ENCODE measurements at regions not wholly inside any gene's neighbourhood (a gene's known extent, or its start where the extent isn't known, plus 50 kb on each side); places are given as distances from the start of the nearest gene placed in this dataset.

GRCh38 chr3:109596991-109597390 is 259.6 kb upstream of the DPPA4 start:
- TF ChIP-seq, protein P1, sequence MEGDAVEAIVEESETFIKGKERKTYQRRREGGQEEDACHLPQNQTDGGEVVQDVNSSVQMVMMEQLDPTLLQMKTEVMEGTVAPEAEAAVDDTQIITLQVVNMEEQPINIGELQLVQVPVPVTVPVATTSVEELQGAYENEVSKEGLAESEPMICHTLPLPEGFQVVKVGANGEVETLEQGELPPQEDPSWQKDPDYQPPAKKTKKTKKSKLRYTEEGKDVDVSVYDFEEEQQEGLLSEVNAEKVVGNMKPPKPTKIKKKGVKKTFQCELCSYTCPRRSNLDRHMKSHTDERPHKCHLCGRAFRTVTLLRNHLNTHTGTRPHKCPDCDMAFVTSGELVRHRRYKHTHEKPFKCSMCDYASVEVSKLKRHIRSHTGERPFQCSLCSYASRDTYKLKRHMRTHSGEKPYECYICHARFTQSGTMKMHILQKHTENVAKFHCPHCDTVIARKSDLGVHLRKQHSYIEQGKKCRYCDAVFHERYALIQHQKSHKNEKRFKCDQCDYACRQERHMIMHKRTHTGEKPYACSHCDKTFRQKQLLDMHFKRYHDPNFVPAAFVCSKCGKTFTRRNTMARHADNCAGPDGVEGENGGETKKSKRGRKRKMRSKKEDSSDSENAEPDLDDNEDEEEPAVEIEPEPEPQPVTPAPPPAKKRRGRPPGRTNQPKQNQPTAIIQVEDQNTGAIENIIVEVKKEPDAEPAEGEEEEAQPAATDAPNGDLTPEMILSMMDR (IDR thresholded peaks at IDR 0.05; ENCODE audit: poor library complexity) = no peak
- no peak for TF ChIP-seq EZH2phosphoT487 (IDR thresholded peaks at IDR 0.05; ENCODE audit: low read depth, severe bottlenecking, unreplicated experiment)
- no peak for TF ChIP-seq EZH2 (IDR thresholded peaks at IDR 0.05; ENCODE audit: borderline replicate concordance)
- 90% methylated on average over 4 of the region's 4 CpGs for WGBS (ENCODE audit: low lambda C conversion rate, missing lambda C conversion rate)
- DNase-seq (ENCODE audit: low spot score) = no peak

GRCh38 chr3:109597444-109597843 is 260.1 kb upstream of the DPPA4 start:
- Histone ChIP-seq H3K4me2 (no peak overlapping the region), H3K9me3 (ENCODE audit: low read depth) (no peaks in the 10 kb centered on the region), H3K4me3 (no peak overlapping the region), H3K36me3 (replicated peaks; ENCODE audit: insufficient read depth, low read depth) (no peaks in the 10 kb centered on the region), H3K9me2 (replicated peaks; ENCODE audit: insufficient read depth) (no peaks in the 10 kb centered on the region), H4K20me1 (ENCODE audit: insufficient read depth, poor library complexity, severe bottlenecking) (no peaks in the 10 kb centered on the region), H3K27me3 (no peaks in the 10 kb centered on the region), H3K4me1 (ENCODE audit: insufficient read depth) (no peaks in the 10 kb centered on the region), H3K27ac (no peak overlapping the region), H2AFZ (no peak overlapping the region), H3K79me2 (no peaks in the 10 kb centered on the region)
- no peak for TF ChIP-seq EZH2phosphoT487 (IDR thresholded peaks at IDR 0.05; ENCODE audit: low read depth, severe bottlenecking, unreplicated experiment)
- TF ChIP-seq, protein P1 (IDR thresholded peaks at IDR 0.05; ENCODE audit: poor library complexity) = no peak
- no peak for TF ChIP-seq EZH2 (IDR thresholded peaks at IDR 0.05; ENCODE audit: borderline replicate concordance)
- no peak for DNase-seq (ENCODE audit: low spot score)
- 86% methylated on average over 3 of the region's 3 CpGs for WGBS (ENCODE audit: low lambda C conversion rate, missing lambda C conversion rate)

More at GRCh38 chr3:109596991-109597390, 259.6 kb upstream of the DPPA4 start:
- Histone ChIP-seq H4K20me1 (ENCODE audit: insufficient read depth, poor library complexity, severe bottlenecking) (no peaks in the 10 kb centered on the region), H3K27ac (no peak overlapping the region), H3K36me3 (replicated peaks; ENCODE audit: insufficient read depth, low read depth) (no peaks in the 10 kb centered on the region), H3K79me2 (no peaks in the 10 kb centered on the region), H3K4me3 (no peak overlapping the region), H3K27me3 (no peaks in the 10 kb centered on the region), H2AFZ (no peak overlapping the region), H3K4me1 (ENCODE audit: insufficient read depth) (no peaks in the 10 kb centered on the region), H3K9me3 (ENCODE audit: low read depth) (no peaks in the 10 kb centered on the region), H3K9me2 (replicated peaks; ENCODE audit: insufficient read depth) (no peaks in the 10 kb centered on the region), H3K4me2 (no peak overlapping the region)

- DNase-seq (ENCODE audit: low spot score) = no peak
- Histone ChIP-seq H3K36me3 (replicated peaks; ENCODE audit: insufficient read depth, low read depth) (no peaks in the 10 kb centered on the region), H3K9me2 (replicated peaks; ENCODE audit: insufficient read depth) (no peaks in the 10 kb centered on the region), H3K9me3 (ENCODE audit: low read depth) (no peaks in the 10 kb centered on the region), H2AFZ (no peak overlapping the region), H3K4me3 (no peak overlapping the region), H4K20me1 (ENCODE audit: insufficient read depth, poor library complexity, severe bottlenecking) (no peaks in the 10 kb centered on the region), H3K4me2 (no peak overlapping the region), H3K4me1 (ENCODE audit: insufficient read depth) (no peaks in the 10 kb centered on the region), H3K27ac (no peak overlapping the region), H3K27me3 (peaks cover 3% of the 10 kb centered on the region), H3K79me2 (no peaks in the 10 kb centered on the region)
- TF ChIP-seq EZH2phosphoT487 (IDR thresholded peaks at IDR 0.05; ENCODE audit: low read depth, severe bottlenecking, unreplicated experiment) = no peak
- TF ChIP-seq, protein P1 (IDR thresholded peaks at IDR 0.05; ENCODE audit: poor library complexity) = no peak
- no peak for TF ChIP-seq EZH2 (IDR thresholded peaks at IDR 0.05; ENCODE audit: borderline replicate concordance)
- 93% methylated on average over 1 of the region's 1 CpG for WGBS (ENCODE audit: low lambda C conversion rate, missing lambda C conversion rate)
These were observed 270.6 kb upstream of the DPPA4 start for GRCh38 chr3:109607897-109608296.

GRCh38 chr3:109608574-109608973 is 271.2 kb upstream of the DPPA4 start:
- Histone ChIP-seq H4K20me1 (ENCODE audit: insufficient read depth, poor library complexity, severe bottlenecking) (no peaks in the 10 kb centered on the region), H3K36me3 (replicated peaks; ENCODE audit: insufficient read depth, low read depth) (no peaks in the 10 kb centered on the region), H3K9me3 (ENCODE audit: low read depth) (no peaks in the 10 kb centered on the region), H3K9me2 (replicated peaks; ENCODE audit: insufficient read depth) (no peaks in the 10 kb centered on the region), H3K4me2 (no peak overlapping the region), H3K27ac (no peak overlapping the region), H3K4me1 (ENCODE audit: insufficient read depth) (no peaks in the 10 kb centered on the region), H2AFZ (no peak overlapping the region), H3K4me3 (no peak overlapping the region), H3K27me3 (peaks cover 3% of the 10 kb centered on the region), H3K79me2 (no peaks in the 10 kb centered on the region)
- no peak for DNase-seq (ENCODE audit: low spot score)
- 87% methylated on average over 9 of the region's 9 CpGs for WGBS (ENCODE audit: low lambda C conversion rate, missing lambda C conversion rate)
- no peak for TF ChIP-seq EZH2 (IDR thresholded peaks at IDR 0.05; ENCODE audit: borderline replicate concordance)
- TF ChIP-seq, protein P1 (IDR thresholded peaks at IDR 0.05; ENCODE audit: poor library complexity) = no peak
- no peak for TF ChIP-seq EZH2phosphoT487 (IDR thresholded peaks at IDR 0.05; ENCODE audit: low read depth, severe bottlenecking, unreplicated experiment)
